Hepatocyte (in vitro differentiated cells): ENCODE measurements at regions not wholly inside any gene's neighbourhood (a gene's known extent, or its start where the extent isn't known, plus 50 kb on each side); places are given as distances from the start of the nearest gene placed in this dataset.

ENCODE experiments used
- DNase-seq: peaks from one replicate; pipeline ENCODE4 v3.0.0-alpha.2; 2016; ENCODE audit warnings: low spot score
- H2AFZ ChIP-seq: fragments of 200-600 bp; sonication (generic); 2 replicates; pipeline ENCODE4 v1.6.0; 2016; ENCODE audit warnings: antibody characterized with exemption, mild to moderate bottlenecking
- H3K27ac ChIP-seq: fragments of 200-600 bp; sonication (generic); 2 replicates; pipeline ENCODE4 v1.5.1; 2016; ENCODE audit warnings: mild to moderate bottlenecking
- H3K27me3 ChIP-seq: fragments of 200-600 bp; sonication (generic); 2 replicates; pipeline ENCODE4 v1.6.1; 2016
- H3K36me3 ChIP-seq: fragments of 200-600 bp; sonication (generic); replicated peaks from 2 replicates; pipeline ENCODE4 v1.5.1; 2016; ENCODE audit warnings: low read depth; ENCODE audit not compliant: insufficient read depth
- H3K4me1 ChIP-seq: fragments of 200-600 bp; sonication (generic); 2 replicates; pipeline ENCODE4 v1.5.1; 2016; ENCODE audit warnings: mild to moderate bottlenecking, moderate library complexity; ENCODE audit not compliant: insufficient read depth
- H3K4me2 ChIP-seq: fragments of 200-600 bp; sonication (generic); 2 replicates; pipeline ENCODE4 v1.6.0; 2016
- H3K4me3 ChIP-seq: fragments of 200-600 bp; sonication (generic); 2 replicates; pipeline ENCODE4 v1.5.1; 2016; ENCODE audit warnings: mild to moderate bottlenecking
- H3K79me2 ChIP-seq: fragments of 200-600 bp; sonication (generic); 2 replicates; pipeline ENCODE4 v1.6.0; 2017; ENCODE audit warnings: mild to moderate bottlenecking
- H3K9me2 ChIP-seq: fragments of 200-600 bp; sonication (generic); replicated peaks from 2 replicates; pipeline ENCODE4 v1.6.0; 2017; ENCODE audit warnings: mild to moderate bottlenecking; ENCODE audit not compliant: insufficient read depth
- H3K9me3 ChIP-seq: fragments of 200-600 bp; sonication (generic); 2 replicates; pipeline ENCODE4 v1.5.1; 2016; ENCODE audit warnings: low read depth, mild to moderate bottlenecking
- H4K20me1 ChIP-seq: fragments of 200-600 bp; sonication (generic); 2 replicates; pipeline ENCODE4 v1.6.0; 2016; ENCODE audit warnings: mild to moderate bottlenecking; ENCODE audit not compliant: insufficient read depth, poor library complexity, severe bottlenecking
- CTCF ChIP-seq: fragments of 200-600 bp; sonication (generic); IDR thresholded peaks from 2 replicates; pipeline ENCODE4 v1.5.1; 2016; ENCODE audit warnings: antibody characterized with exemption, mild to moderate bottlenecking; ENCODE audit not compliant: poor library complexity
- EZH2 ChIP-seq: fragments of 200-600 bp; sonication (generic); IDR thresholded peaks from 2 replicates; pipeline ENCODE4 v1.6.1; 2016; ENCODE audit warnings: antibody characterized with exemption, mild to moderate bottlenecking, borderline replicate concordance
- EZH2phosphoT487 ChIP-seq: fragments of 200-600 bp; sonication (generic); IDR thresholded peaks from one replicate; pipeline ENCODE4 v1.6.1; 2018; ENCODE audit warnings: antibody characterized with exemption, mild to moderate bottlenecking, low read depth, moderate library complexity; ENCODE audit not compliant: unreplicated experiment, severe bottlenecking
- WGBS: methylation state at CpG from one replicate; pipeline ENCODE4 v1.1.6; 2016; ENCODE audit warnings: low lambda C conversion rate; ENCODE audit errors: missing lambda C conversion rate; 5-methylcytosine and 5-hydroxymethylcytosine counted together

- Histone ChIP-seq H2AFZ (no peak overlapping the region), H3K4me2 (no peak overlapping the region), H4K20me1 (no peaks in the 10 kb centered on the region), H3K27ac (no peak overlapping the region), H3K4me1 (no peaks in the 10 kb centered on the region), H3K36me3 (no peaks in the 10 kb centered on the region), H3K9me3 (no peaks in the 10 kb centered on the region), H3K9me2 (no peaks in the 10 kb centered on the region), H3K27me3 (no peaks in the 10 kb centered on the region), H3K4me3 (no peak overlapping the region), H3K79me2 (no peaks in the 10 kb centered on the region)
- DNase-seq: no peak
- TF ChIP-seq EZH2 (no peak), EZH2phosphoT487 (no peak), CTCF (no peak)
- 81% methylated on average over 1 of the region's 1 CpG for WGBS
Observed at GRCh38 chr18:24605444-24605843, 145.0 kb downstream of the HRH4 start.

GRCh38 chr18:24609254-24609653, 148.8 kb downstream of the HRH4 start:
- 74% methylated on average over 7 of the region's 7 CpGs for WGBS
- no peak overlapping the region for H2AFZ ChIP-seq

GRCh38 chr18:24611075-24611474, 150.6 kb downstream of the HRH4 start:
- Histone ChIP-seq H3K36me3 (no peaks in the 10 kb centered on the region), H3K4me1 (no peaks in the 10 kb centered on the region), H3K4me2 (no peak overlapping the region), H3K27ac (no peak overlapping the region), H3K9me3 (no peaks in the 10 kb centered on the region), H3K4me3 (no peak overlapping the region), H3K27me3 (no peaks in the 10 kb centered on the region), H4K20me1 (no peaks in the 10 kb centered on the region), H2AFZ (no peak overlapping the region), H3K9me2 (no peaks in the 10 kb centered on the region), H3K79me2 (no peaks in the 10 kb centered on the region)
- no peak for DNase-seq
- WGBS: 84% methylated on average over 8 of the region's 8 CpGs
- TF ChIP-seq CTCF (no peak), EZH2 (no peak), EZH2phosphoT487 (no peak)

More at GRCh38 chr18:24609254-24609653, 148.8 kb downstream of the HRH4 start:
- no peaks in the 10 kb centered on the region for H4K20me1 ChIP-seq
- no peak overlapping the region for H3K4me3 ChIP-seq
- no peaks in the 10 kb centered on the region for H3K4me1 ChIP-seq
- no peak overlapping the region for H3K4me2 ChIP-seq
- TF ChIP-seq CTCF: no peak
- TF ChIP-seq EZH2: no peak
- no peak for TF ChIP-seq EZH2phosphoT487
- H3K36me3 ChIP-seq: no peaks in the 10 kb centered on the region
- no peaks in the 10 kb centered on the region for H3K27me3 ChIP-seq
- no peaks in the 10 kb centered on the region for H3K9me2 ChIP-seq
- H3K79me2 ChIP-seq: no peaks in the 10 kb centered on the region
- DNase-seq: no peak
- no peak overlapping the region for H3K27ac ChIP-seq
- H3K9me3 ChIP-seq: no peaks in the 10 kb centered on the region
